Smooth muscle cell of the brain vasculature (primary cell): ENCODE measurements at regions not wholly inside any gene's neighbourhood (a gene's known extent, or its start where the extent isn't known, plus 50 kb on each side); places are given as distances from the start of the nearest gene placed in this dataset.
A peak's percentile ranks its signal among the peaks of the same experiment; 100 is the strongest.

ENCODE experiments used
- DNase-seq: peaks from one replicate; pipeline ENCODE4 v3.0.0-alpha.2; 2012; ENCODE audit warnings: low read depth, low spot score

DNA sequence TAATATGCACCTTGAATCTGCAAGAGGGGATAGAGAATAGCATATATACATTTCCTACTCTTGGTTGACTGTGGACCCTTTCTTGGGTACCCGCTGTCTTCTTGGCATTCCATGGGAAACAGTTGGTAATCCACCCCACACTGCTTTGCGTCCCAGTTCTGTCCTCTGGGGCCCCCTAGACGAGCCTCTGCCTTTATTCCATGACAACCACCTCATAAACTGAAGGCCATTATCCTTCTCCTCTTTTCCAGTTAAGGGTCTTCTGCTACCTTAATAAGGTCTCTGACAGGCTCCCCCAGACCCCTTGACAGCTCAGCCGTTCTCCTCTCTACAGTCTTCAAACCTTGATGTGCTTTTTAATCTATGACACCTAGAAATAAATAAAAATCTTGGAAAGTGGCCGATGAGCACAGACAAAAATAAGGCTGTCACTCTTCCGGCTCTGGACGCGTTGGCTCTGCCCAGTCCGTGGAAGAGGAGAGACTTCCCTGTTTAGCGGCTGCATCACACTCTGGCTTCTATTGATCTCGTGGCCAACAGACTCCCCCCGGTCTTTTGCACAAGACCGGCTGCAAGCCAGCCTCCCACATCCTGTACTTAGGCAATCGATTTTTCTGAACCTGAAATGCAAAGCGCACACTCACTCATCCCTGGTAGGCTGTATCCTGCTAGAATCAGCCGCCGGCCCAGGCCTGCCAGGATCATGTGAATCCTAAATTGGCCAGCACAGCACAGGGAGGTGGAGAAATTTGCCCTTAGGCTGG lies 251.0 kb upstream of the TLE3 start:
- no peak for DNase-seq

DNA sequence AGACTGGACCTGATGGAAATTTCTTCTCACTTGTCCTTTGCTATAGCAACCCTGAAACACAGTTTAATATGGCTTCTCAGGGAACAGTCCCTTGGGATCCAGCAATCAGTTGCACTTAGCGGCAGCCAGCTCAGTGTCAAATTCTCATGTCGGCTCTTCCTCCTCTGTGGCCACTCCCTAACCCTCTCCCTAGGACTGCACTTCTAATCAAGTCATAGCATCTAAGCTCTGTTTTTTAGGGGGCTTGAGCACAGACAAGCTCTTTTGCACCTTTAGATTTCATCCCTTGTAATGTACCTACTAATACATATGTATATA lies 250.5 kb upstream of the TLE3 start:
- no peak for DNase-seq

DNA sequence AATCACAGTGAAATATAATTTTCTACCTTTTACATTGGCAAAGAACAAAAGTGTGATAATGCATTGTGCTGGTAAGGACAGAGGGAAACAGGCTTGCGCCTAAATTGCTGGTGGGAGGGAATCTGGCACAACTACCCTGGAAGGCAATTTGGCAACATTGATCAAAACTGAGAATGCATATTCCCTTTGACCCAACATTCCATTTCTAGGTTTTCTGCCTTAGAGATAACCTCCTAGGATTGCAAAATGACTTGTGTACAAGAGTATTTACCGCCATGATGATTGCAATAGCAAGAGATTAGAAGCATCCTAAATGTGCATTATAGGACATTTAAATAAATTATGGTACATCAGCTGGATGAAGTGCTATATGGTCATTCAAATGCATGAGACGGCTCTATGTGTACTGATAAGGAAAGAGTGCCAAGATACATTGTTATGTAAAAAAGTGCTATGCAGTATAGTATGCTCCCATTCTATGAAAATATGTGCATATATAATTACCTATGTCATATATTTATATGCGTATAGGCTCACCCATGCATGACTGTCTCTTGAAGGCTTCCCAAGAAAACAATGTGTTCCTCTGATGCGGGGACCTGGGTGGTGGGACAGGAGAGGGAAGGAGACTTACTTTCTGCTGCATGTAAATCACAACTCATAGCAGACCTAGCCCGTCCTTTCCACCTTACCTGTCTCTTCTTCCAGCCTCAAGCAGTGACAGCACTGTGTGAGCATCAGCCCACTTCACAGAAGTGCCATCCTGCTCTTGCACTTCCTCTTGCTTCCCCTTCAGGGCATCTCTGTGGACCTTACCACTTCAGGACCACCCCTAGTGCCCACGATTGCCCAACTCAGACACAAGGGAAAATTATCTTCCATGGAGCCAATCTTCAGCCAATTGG lies 249.9 kb upstream of the TLE3 start:
- DNase-seq, result no peak

- DNase-seq, result no peak
Observed at GRCh38 chr15:70345251-70346019, 247.7 kb upstream of the TLE3 start.

DNA sequence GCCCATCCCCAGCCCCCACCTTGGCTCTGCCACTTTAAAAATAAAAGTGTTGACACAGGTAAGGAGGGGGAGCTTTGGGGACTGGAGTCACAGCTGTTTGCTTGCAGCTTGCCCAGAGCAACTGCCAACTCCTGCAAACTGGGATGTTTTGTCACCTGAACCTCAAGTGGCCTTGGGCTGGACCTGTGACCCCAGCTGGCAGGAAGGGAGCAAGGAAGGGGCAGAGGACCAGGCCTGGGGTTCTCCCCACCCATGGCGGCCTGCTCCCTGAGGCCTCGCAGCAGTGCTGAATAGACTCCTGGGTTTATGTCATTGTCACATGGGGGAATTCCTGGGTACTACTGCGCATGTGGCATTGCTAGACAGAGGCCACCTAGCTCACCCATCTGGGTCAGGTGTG lies 246.9 kb upstream of the TLE3 start:
- DNase-seq, result no peak

GRCh38 chr15:70343961-70344621 lies 246.4 kb upstream of the TLE3 start:
- no peak for DNase-seq

- no peak for DNase-seq
Observed at GRCh38 chr15:70342554-70343548, 245.1 kb upstream of the TLE3 start.

DNA sequence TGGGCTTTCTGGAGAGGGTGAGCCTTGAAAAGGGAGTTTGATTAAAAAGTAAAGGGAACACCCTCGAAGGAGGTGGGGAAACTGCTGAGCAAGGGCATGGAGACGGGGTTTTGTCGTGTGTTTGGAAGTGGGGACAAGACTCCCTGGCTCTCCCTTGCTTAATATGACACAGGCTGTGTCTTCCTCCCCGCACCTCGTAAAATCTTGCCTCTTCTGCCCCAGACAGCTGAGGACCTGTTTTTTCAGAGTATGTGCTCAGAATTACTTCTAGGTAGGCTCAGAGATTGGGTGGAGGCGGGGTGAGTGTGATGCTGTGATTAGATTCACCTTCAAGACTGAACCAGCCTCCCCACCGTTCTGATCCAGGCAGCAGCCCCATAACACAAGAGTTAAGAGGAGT lies 244.4 kb upstream of the TLE3 start:
- no peak for DNase-seq

GRCh38 chr15:70341566-70341965 lies 243.8 kb upstream of the TLE3 start:
- DNase-seq, result no peak

DNA sequence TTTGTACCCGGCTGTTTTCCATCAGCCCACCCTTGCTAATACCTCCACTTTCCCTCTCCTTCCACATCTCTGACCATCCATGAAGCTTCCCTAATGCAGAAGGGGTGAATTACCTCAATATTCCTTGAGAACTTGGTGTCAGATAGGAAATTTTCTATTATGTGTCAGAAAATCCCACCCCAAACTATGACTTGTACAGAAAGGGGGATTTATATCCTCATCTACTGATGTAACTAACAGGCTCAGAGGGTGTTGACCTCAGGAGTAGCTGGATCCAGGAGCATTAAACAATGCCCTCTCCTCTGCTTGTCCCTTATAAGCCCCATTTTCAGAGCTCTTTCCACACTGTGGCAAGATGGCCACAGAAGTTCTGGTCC lies 242.8 kb upstream of the TLE3 start:
- no peak for DNase-seq

DNA sequence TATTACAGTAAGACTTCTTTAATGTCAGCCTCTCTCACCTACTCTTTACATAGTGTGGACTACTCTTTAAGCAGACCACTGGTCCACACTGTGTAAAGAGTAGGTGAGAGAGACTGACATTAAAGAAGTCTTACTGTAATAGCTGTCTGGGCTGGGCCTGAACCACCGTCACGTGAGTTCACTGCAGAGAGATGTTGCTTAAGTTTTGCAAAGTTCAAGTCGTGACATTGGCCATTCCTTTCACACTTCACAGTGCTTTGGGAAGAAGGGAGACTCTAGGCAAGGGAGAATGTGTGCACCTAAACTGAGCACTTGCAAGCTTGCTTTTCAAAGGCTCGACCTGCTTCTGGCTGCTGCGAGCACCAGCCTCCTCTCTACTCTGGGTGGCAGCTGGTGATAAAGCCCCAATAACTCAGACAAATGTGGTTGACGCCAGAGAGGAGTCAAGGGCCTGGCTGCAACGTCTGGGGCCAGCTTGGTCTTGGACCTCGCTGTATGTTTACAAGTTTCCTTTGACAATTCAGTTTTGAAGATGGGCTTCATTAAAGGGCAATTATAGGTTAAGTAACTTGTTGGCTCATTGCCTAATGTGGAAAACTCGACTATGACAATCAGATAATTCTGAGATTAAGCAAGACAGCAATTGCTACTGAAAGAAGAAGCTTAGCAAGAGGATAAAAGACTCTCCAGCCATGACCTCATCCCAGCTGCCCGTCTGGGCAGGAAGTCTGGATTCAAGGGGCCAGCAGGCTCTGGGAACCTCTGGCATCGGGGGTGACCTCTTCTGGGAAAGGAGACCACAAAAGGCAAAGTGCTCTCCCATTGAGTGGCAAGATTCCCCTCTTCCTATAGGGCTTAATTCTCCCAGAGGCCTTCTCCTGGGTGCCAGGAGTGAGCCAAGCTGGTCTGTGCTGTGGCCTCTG lies 242.1 kb upstream of the TLE3 start:
- no peak for DNase-seq

GRCh38 chr15:70337277-70338186 lies 239.8 kb upstream of the TLE3 start:
- DNase-seq, result no peak

- DNase-seq, result no peak
Observed at GRCh38 chr15:70336425-70337009, 238.8 kb upstream of the TLE3 start.

GRCh38 chr15:70334286-70334685 lies 236.6 kb upstream of the TLE3 start:
- no peak for DNase-seq

DNA sequence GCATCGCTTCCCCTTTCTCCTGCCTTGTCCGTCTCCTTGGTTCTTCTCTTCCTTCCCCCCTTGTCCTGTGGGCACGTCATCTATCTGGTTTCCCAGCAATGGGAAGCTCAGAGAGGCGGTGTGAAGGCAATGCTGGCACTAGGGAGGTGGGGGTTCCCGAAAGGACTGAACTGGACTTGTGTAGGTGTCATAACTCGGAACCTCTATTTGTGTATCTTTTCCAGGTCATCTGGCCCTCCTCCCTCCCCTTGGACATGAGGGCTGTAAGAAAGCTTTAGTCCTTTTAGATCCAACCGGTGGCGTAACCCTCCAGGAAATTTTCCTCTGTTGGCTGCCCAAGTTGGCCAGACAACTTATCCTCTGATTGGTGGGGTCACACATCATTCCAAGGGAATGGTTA lies 231.5 kb upstream of the TLE3 start:
- DNase-seq, result no peak

GRCh38 chr15:70328679-70329115 lies 231.0 kb upstream of the TLE3 start:
- no peak for DNase-seq

DNA sequence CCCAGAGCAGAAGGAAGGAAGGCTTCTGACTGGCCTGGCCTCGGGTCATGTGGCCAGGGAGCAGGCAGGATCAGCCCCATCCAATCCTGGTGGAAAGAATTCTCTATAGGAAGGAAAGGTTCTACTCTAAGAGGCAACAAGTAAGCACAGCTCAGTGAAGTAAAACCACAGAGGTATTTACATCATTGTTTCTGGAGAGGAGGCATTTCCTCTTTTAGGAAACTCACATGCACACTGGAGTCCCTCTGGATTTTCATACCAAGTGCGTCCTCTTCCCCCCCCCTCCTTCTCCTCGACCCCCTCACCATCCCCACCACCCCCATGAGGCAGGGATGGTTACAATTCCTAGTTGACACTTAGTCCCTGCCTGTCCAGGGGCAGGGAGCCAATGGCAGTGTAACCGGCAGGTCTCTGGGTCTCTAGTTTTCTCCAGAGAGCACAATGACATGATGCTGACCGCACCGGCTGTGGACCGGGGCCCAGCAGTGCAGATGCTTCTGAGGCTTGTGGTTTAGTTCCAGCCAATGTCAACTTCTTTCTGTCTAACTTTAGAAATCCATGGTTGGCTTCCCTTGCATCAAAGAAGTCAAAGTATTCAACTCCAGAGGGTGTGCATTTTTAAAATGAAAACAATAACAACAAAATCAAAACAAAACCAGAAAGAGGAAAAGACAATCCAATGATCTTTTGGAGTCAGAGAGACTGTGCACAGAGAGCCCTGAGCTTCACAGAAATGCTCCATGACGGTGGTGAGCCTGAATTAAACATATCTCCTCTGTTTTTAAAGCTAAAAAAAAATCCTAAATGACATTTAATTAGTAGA lies 230.3 kb upstream of the TLE3 start:
- peak; percentile 73 for DNase-seq
